HG02870 (cell line): ENCODE measurements at regions not wholly inside any gene's neighbourhood (a gene's known extent, or its start where the extent isn't known, plus 50 kb on each side); places are given as distances from the start of the nearest gene placed in this dataset.

ENCODE experiments used
- ATAC-seq: cut with Tn5 transposase; IDR thresholded peaks from one replicate; pipeline ENCODE4 v1.9.1; 2021; ENCODE audit warnings: mild to moderate bottlenecking, moderate library complexity; ENCODE audit not compliant: unreplicated experiment

DNA sequence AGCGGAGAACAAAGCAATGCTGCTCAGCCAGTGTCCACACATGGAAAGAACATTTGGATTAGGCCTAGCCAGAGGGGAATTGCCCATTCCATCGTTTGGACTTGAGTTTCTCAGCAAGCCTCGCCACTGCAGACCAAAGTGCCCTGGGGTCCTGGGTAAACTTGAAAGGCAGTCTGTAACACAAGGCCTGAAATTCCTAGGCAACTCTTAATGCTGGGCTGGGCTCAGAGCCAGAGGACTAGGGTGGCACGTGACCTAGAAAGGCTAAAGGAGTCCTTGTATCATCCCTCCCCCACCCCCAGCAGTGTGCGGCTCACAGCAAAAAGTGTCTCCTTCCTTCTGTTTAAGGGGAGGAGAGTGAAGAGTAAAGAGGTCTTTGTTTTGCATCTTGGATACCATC is 210.4 kb upstream of the ARX start:
- no peak for ATAC-seq

DNA sequence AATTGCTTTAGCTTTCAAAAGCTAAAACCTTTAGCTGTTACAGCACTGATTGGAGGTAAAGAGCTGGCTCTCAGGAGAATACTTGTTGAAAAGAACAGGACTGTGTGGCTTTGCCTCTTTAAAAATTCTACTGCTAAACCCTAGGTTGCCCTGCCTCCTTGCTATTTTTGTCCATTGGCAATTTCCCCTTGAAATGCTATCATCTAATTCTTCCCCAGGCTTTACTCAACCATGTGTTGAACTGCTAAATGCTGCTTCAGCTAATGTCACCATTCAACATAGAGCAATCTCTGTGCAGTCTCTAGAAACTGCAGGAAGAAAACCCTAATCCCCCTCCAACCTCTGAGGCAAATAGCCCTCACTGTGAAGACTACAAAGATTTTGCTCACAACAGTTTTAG is 203.7 kb upstream of the ARX start:
- no peak for ATAC-seq

DNA sequence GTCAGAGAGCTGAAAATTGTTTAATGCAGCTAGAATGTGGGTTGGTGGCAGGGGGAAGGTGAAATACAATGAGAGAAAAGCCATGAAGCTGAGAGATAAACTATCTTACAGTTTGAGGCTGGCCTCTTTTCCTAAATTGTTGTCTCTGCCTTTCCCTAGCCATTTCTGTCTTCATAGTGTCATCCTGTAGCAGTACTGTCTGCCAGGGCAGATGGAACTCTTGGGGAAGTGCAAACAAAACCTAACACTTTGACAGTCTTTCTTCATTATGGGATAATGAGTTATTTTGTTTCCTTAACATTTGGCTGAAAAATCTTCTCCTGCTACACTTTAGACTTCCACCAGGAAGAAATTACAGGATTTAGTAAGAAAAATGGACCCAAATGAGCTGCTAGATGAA is 197.8 kb upstream of the ARX start:
- no peak for ATAC-seq

DNA sequence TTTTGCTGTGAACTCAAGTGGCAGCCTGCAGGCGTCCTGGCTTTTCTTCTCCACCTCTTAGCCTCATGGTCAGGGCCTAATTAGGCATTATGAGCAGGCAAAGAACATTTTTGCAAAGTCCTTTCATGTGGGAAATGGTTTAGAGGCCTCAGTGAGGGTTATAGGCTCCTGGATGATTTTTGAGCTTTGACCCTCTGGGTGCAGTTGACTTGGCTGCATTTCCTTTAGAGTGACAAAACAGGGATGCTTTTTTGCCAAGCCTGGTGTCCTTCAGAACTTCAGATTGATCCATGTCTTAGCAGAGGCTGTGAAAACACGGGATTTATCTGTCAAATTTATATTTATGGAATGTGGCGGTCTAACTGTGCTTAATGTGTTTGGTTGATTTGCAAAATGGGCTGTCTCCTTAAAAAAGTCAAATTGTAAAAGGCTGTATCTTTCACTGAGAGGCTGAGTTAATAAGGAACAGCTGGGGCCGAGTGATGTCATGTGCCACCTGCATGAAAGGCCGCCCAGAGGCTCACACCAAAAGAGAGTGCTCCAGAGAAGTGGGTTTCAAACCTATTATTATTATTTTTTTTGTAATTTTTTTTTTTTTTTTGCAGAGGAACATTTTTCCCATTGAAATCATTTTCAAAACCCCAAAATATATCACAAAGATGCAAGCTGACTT is 192.2 kb upstream of the ARX start:
- no peak for ATAC-seq

DNA sequence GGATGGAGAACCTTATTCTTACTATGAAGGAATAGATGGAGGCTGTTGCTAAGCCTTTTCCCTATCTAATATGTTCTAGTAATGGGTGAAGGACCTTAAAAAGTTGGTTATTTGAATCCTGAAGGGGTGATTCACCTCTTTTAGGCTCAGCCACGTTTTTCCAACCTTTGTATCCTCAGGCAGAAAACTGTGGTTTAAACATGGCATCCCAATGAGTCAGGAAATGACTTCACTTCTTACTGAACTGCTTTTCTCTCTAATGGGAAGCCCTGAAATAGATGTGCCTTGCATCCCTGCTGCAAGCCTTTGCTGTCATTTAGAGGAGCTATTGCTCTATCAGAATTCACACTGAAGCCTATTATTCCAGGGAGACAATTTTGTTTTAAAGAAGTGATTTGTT is 191.0 kb upstream of the ARX start:
- ATAC-seq = no peak

DNA sequence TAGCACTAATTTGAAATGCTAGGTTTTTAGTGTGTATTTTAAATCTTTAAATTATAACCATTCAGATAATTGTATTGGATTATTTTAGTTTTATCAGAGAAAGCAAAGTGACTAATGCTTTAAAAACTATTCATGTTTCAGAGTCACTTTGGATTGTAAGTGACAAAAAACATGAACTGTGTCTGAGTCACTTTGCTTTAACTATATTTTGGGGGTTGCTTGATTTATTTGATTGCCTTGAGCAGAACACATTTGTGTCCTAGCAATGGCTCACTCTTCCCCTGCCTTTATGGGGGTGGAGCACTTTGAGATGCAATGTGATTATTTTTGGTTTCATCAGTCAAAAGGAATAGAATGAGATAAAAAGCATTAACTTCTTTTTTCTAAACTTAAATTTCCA is 188.4 kb upstream of the ARX start:
- no peak for ATAC-seq

DNA sequence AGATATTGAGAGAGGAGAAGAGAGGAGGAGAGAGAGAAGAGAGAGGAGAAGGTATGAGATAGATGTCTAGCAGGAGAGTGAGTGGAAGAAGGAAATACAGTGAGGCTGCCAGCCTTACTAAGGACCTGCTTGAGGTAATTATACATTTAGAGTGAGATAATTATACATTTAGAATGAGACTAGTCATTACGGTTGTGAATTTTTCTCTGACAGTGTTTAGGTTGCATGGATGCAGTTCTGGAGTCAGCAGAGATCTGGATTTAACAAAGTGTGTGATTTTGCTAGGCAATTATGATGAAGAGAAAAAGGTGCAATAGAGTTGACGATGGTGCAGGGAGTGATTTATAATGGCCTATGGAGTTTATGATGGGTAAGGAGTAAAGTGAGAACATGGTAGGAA is 187.1 kb upstream of the ARX start:
- no peak for ATAC-seq

DNA sequence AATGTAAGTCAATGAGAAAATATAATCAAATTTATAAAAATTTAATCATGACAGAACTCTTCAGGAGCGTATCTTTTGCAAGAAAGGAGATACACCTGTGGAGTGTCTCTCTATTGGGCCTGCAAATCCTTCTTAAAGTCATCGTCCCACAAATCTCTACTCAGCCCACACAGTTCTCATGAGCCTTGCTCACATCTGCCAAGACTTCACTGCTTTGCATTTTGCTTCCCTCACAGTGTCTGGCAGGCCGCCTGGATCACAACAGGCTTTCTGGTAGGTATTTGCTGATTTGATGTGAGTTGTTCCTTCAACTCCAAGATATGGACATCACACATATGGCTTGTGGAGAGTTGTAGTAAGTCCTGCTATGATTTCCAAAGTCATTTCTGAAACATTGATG is 183.1 kb upstream of the ARX start:
- no peak for ATAC-seq

DNA sequence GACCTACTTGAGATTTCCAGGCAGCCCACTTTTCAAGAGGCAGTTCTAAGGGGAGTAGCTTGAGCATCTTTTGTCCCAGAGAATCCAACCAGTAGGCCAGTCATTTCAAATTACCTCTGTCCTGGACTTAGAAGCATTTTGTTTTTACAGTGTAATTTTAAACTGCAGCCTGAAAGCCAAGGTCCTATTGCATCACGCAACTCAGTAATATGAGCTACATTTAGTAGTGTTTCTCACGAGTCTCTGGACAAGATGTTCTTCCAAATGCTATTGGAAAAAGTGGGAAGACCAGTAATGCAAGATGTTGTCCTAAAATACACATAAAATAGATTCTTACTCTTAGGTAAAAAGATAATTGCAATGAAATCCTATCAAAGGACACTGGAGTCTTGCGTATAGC is 182.5 kb upstream of the ARX start:
- ATAC-seq = no peak

DNA sequence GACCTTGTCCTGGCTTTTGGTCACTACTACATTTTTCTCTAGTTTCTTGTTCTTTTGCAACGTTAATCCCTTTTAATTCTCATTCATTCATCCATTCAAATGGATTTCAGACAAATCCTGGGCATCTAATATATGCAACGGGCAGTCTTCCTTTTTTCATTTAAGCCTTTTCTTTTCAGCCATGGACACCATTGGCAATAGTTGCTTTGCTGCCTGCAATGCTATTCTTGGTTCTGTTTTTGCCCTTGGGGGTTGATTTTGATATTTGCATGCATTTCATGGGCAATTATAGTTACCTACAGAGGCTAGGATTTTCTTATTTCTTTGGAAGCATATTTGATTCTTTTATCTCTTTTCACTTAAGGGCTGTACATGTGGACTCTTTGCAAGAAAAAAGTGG is 180.5 kb upstream of the ARX start:
- ATAC-seq = no peak

DNA sequence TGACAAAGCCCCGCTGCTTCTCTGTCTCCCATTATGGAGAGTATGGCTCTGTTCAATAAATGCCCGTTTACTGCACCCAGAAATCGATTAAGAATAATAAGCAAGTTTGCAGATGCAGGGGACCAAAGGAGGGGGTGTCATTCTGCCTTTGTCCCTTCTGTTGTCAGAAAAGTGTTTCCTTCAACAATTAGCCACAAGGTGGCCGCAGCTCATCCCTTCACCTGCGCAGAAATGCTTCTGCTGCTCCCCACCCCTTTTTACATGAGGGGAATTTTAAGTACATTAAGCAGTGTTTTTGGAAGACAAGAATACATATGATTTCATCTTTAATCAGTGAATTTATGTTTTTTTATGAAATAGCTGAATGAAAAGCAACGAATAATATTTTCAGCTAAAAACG is 175.6 kb upstream of the ARX start:
- ATAC-seq = no peak

DNA sequence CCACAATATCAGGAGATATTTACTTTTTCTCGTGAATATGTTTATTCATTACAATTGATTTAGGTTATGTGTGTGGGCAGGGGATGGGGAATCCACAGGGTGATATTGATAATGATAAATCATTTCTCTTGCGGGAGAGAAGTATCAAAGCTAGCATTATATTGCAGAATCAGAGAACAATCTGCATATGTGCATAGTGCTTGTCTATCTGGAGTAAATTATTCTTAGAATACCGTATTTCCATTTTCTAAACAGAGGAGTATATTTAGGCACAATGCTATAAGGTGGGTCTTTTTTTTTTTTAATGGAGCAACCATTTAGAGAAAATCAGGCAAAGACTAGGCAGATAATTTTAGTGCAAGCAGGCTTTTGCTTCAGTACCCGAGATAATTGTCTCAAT is 166.0 kb upstream of the ARX start:
- no peak for ATAC-seq

DNA sequence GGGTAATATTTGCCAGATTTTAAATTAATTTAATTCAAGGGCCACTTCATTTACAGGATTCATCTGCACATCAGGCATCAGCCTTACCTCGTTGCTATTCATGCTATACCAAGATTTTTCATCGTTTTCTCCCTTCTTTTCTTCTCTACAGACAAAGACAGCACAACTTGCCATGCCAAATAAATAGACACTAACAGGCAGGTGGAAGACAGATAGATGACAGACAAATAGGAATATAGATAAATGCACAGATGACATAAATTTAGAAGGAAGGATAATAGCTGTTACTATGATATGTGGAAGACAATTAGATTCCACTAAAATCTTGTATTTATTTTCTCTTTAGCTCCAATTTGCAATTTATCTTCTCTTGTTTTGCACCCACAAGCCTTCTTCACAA is 164.5 kb upstream of the ARX start:
- ATAC-seq = no peak

DNA sequence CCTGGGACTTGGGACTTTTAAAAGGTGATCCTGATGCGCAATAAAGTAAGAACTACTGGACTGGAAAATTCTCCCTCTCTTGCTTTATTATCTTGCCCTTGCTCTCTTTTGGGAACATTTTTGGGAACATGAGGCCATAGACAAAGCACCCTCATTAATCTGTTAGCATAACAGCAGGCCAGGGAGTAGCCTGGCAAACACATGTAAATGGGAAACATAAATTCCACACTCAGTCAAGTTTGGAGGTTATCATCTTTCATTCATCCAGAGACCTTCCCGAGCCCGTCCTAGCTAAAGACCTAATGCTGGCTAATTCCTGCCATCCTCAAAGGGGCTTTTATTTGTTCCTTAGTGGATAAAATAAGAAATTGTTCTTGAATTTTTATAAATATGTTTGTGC is 162.8 kb upstream of the ARX start:
- no peak for ATAC-seq

DNA sequence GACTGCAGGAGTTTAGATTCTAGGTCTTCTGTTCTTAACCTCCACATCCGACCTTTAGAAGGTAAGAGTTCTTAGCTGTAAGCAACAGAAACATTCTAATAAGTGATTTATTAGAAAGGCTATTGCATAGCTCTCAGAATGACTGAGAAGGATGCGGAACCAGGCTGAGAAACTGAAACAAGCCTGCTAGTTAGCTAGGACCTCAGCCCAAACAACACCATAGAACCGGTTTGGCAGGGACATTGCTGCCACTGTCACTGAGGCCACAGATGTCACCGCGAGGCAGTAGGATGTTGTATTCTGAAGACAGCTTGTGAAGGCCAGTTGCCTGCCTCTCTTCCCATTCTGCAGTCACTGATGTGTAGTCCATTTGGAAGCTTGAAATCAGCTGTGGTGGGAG is 160.0 kb upstream of the ARX start:
- ATAC-seq = no peak

DNA sequence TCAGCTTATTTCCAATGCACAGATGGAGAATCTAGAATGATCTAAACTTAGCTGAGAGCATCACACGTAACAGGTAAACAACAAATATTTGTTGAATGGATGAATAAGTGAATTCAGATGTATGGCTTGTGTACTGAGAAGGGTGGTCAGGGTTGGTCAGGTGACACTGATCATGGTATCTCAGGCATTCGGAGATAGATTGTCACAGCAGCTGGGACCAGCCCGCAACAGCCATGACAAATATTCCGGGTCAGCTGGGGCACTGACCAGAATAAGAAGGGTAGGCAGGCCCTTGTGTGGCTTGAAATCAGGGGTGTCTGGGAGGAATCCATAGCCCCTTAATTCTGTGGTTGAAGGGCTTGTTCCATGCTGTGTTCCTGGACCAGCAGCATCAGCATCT is 159.4 kb upstream of the ARX start:
- ATAC-seq = no peak

DNA sequence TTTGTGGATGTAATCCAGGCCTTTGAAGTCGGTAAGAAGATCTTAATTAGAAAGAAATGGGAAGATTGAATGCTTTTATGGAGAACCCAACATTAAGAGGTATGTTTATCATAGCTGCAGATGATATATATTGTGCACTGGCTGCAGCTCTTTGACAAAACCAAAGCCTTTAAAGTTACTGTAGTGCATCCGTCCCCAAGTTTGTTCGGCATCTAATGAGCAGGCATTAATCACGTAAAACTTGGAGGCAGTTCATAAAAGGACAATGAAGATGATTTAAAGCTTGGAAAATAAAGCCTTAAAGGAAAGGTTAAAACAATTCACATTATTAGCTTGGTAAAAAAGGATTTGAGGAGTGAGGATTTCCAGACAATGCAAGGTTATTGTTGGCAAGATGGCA is 150.8 kb upstream of the ARX start:
- no peak for ATAC-seq

DNA sequence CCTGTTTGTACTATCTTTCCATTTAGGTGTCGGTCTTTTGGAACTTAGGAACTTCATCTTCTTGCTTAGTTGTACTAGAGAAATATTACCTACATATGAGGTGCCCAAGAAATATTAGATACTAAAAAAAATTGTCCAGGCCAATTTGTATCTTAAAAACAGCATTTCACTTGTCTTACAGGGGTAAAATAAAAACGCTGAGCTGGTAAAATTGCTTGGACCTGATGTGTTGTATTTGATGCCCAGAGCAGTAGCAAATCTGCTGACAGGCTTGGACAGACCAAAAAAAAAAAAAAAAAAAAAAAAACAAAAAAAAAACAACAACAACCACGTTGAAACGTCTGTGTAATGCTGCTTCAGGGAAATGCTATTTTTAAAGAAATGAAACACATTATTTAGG is 150.4 kb upstream of the ARX start:
- ATAC-seq = no peak

DNA sequence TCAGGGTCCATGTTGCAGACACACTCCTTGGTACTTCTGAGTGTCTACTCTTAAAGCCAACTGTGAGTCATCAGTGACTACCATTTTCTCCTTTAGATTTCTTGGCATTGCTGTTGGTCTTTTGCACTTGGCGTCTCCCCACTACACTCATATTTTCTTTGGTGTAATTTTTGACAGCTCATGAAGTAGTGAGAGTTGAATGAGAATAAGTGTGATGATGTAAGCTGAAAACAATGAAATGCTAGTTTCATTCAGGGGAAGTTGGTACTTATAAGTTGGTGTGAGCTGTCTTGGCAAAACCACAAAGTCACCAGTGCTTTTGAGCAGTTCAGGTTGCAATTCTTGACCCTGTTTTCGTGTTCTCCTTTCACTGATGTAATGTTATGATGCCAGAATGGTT is 142.9 kb upstream of the ARX start:
- ATAC-seq = no peak

DNA sequence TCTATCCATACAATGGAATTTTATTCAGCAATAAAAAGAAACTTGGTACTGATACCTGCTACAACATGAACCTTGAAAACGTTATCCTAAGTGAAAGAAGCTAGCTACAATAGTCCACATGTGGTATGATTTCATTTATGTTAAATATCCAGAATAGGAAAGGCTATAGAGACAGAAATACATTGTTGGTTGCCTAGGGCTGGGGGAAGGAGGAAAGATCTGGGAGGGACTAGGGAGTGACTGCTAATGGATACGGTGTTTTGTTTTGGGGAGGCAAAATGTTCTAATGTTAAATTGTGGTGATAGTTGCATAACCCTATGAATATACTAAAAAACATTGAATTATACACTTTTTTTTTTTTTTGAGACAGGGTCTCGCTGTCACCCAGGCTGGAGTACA is 141.1 kb upstream of the ARX start:
- no peak for ATAC-seq

DNA sequence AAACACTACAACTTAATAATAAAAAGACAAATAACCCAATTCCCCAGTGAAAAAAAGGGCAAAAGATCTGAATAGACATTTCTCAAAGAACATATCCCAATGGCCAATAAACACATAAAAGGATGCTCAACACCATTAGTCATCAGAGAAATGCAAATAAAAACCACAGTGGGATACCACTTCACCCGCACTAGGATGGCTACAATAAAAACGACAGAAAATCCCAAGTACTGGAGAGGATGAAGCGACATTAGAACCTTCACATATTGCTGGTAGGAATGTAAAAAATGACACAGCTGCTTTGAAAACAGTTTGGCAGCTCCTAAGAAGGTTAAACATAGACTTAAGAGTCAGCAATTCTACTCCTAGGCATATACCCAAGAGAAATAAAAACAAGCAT is 140.6 kb upstream of the ARX start:
- ATAC-seq = no peak

DNA sequence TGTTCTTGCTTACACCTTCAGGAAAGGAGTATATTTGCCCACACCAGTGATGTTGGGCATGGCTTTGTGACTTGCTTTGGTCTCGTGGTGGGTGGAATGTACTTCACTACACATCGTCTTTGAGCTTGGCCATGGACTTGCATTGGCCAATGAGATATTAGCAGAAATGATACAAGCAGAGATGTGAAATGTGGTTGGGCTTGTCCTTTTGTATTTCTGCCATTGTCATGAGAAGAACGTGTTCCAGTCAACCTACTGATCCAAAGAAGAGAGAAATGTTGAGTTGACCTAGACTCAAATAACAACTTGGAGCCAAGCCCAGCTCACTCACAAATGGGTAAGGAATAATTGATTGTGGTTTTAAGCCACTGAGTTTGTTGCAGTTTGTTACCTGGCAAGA is 138.4 kb upstream of the ARX start:
- ATAC-seq = no peak

DNA sequence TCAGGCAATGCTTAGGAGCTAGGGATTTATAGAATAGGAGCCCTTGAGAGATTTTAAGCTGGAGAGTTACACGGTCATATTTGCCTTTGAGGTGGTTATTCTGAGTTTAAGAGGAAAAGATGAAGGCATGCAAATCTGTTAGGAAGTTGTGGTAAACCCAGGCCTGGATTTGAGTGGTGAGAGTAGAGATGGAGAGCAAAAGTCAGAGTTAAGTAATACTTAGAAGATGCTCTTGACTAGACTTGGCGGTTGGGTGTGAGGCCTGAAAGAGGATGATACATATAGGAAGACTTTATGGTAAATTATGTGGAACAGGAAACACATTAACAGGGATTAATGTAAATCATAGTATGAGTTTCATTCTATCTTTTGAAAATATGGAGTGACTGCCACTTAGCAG is 136.0 kb upstream of the ARX start:
- ATAC-seq = no peak
